Suprapubic skin (tissue), 4 donors: ENCODE measurements at regions not wholly inside any gene's neighbourhood (a gene's known extent, or its start where the extent isn't known, plus 50 kb on each side); places are given as distances from the start of the nearest gene placed in this dataset.

Experiments used
- EP300 ChIP-seq: sonication (generic); formaldehyde crosslinking; IDR thresholded peaks from one replicate; pipeline ENCODE4 v1.6.1; 2017; ENCODE audit warnings: antibody characterized with exemption
- POLR2A ChIP-seq, 2 donors: fragments of 450-650 bp; IDR thresholded peaks; one replicate each; pipeline ENCODE4 v1.6.1; 2017; ENCODE audit warnings: antibody characterized with exemption in 2 of 2, mild to moderate bottlenecking in 2 of 2, moderate library complexity in 2 of 2
- POLR2AphosphoS5 ChIP-seq, 3 donors: sonication (generic); formaldehyde crosslinking; IDR thresholded peaks; one replicate each; pipeline ENCODE4 v1.6.1; 2017; ENCODE audit warnings: antibody characterized with exemption in 3 of 3
- TF ChIP-seq, protein P1 (sequence below), 2 donors: fragments of 200-600 bp in 1 of 2; fragments of 450-650 bp in 1 of 2; sonication (generic) in 1 of 2; IDR thresholded peaks; one replicate each; pipeline ENCODE4 v1.5.1; 2016 to 2019; ENCODE audit warnings: antibody characterized with exemption in 2 of 2, mild to moderate bottlenecking in 1 of 2, moderate library complexity in 1 of 2

DNA sequence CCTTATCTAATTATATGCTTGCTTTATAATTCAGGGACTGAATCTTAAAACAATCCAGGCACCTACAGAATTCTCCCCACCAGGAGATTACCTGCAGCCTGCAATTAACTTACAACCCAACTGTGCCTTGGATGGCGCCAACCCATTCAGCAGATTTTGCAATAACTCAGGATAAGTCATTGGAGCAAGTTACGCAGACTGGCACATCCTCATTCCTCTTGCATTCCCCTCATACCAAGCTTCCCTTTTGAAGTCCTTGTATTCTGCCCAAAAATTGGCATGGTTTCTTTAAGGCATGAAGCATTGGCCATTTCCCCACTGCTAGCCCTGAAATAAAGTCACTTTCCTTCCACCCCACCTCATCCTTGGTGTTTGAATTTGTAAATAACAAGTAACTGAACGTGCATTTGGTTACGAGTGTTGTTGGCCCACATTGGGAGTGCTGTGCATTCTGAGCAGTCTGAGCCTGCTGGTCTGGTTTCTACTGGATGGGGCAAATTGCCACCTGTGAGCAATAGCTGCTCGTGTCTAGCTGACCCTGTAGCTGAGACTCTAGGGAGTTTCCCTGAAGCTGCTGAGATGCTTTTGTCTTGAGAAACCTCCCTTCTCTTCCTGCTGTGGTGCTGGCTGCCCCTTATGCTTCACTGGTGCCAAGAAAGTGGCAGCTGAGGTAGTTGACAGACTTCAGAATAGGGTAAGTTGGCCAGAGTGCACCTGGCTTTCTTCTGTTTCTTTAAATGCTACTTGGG, 99.2 kb upstream of the SCAF11 start:
- TF ChIP-seq POLR2A (IDR thresholded peaks at IDR 0.05) = no peak
- TF ChIP-seq, protein P1, sequence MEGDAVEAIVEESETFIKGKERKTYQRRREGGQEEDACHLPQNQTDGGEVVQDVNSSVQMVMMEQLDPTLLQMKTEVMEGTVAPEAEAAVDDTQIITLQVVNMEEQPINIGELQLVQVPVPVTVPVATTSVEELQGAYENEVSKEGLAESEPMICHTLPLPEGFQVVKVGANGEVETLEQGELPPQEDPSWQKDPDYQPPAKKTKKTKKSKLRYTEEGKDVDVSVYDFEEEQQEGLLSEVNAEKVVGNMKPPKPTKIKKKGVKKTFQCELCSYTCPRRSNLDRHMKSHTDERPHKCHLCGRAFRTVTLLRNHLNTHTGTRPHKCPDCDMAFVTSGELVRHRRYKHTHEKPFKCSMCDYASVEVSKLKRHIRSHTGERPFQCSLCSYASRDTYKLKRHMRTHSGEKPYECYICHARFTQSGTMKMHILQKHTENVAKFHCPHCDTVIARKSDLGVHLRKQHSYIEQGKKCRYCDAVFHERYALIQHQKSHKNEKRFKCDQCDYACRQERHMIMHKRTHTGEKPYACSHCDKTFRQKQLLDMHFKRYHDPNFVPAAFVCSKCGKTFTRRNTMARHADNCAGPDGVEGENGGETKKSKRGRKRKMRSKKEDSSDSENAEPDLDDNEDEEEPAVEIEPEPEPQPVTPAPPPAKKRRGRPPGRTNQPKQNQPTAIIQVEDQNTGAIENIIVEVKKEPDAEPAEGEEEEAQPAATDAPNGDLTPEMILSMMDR (IDR thresholded peaks at IDR 0.05) = no peak
- no peak for TF ChIP-seq POLR2AphosphoS5 (IDR thresholded peaks at IDR 0.05)
- TF ChIP-seq EP300 = no peak
